HG03159 (cell line): ENCODE measurements at regions not wholly inside any gene's neighbourhood (a gene's known extent, or its start where the extent isn't known, plus 50 kb on each side); places are given as distances from the start of the nearest gene placed in this dataset.

Experiments used
- ATAC-seq: cut with Tn5 transposase; IDR thresholded peaks from one replicate; pipeline ENCODE4 v1.9.1; 2021; ENCODE audit warnings: mild to moderate bottlenecking, moderate library complexity; ENCODE audit not compliant: unreplicated experiment

DNA sequence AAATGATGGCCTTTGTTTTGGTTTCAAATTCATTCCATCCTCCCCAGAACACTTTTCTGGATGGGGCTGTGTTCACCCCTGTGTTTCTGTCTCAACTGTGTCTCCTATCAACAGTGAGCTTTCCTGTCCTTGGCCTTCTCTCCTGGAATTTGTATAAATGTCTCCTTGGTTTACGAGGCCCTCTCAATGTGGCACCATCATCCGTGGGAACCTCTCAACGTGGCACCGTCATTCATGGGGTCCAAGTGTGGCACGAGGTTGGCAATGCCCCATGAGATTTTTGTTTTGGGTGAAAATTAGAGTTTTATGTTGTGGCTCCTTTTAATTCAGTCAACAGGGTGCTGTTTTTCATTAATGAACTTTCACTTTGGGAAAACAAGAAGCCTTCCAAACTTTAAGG lies 280.7 kb upstream of the SALL3 start:
- no peak for ATAC-seq

GRCh38 chr18:78699499-78699898 lies 280.1 kb upstream of the SALL3 start:
- no peak for ATAC-seq

GRCh38 chr18:78701771-78702396 lies 277.7 kb upstream of the SALL3 start:
- no peak for ATAC-seq

DNA sequence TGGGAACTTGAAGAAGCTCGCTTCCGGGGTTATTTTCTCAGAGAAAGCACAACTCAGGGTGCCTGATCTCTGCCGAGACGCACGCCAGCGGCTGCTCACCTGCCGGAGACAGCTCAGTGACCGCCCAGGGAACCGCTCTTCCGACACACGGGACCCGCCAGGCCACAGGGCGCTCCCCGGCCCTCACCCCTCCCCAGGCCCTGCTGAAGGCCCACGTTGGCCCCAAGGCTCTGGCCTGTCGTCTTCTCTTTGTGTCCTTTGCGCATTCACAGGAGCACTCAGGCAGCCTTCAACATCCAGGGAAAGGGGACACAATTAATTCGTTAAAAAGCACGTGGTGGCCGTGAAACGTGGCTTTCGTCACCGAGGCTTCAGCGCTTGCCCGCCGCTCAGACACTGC lies 276.3 kb upstream of the SALL3 start:
- no peak for ATAC-seq

DNA sequence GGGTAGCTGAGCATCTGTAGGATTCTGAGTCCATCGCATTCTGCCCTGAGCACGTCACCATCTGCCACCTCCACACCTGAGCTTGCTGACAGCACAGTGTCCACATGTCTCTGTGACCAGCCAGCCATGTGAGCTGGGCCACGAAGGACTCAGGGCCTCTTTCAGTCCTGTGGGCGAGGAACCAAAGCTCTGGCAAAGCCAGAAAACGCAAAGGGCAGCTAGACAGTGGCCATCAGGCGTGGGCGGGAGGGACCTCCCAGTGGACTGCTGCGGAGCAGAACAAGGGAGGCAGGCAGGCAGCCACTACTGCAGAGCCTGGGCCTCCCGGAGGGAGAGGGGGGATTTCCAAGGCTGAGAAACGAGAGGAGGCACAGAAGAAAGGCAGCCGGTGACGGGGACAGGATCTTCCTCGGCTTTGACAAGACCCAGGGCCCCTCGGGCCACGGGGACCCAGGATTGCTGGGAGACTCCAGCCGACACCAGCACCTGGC lies 274.6 kb upstream of the SALL3 start:
- no peak for ATAC-seq

- no peak for ATAC-seq
Observed at GRCh38 chr18:78709261-78709809, 270.3 kb upstream of the SALL3 start.

DNA sequence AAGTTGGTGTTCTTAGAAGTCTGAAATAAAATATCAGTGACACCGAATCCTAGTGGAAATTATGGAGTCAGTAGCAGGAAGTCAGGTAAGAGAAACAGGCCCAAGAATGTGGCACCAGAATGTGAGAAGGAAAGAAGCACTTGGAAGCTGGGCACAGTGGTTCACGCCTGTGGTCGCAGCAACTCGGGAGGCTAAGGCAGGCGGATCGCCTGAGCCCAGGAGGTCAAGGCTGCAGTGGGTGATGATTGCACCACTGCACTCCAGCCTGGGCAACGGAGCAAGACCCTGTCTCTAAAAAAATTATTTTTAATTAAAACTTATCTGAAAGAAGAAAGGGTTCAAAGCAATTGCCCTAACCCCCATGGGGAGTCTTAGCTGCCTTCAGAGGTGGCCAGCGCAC lies 268.3 kb upstream of the SALL3 start:
- no peak for ATAC-seq

GRCh38 chr18:78711971-78712370 lies 267.6 kb upstream of the SALL3 start:
- ATAC-seq: no peak

DNA sequence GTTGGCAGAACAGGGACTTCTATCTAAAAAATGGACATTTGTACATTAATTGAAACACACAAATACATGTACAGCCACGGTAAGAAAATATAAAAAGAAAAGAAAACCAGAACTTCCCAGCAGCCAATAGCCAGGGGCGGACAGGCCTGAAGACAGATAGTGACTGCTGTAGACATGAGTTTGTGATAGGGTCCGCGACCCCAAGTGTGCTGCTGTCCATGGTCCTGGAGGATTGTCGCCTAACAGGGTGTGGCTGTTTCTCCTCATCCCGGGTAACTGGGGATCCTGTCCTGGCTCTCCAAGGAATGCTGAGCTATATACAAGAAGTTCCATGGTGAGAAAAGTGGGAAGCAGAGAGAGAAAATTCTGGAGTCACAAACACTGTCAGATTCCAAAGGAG lies 266.5 kb upstream of the SALL3 start:
- no peak for ATAC-seq

DNA sequence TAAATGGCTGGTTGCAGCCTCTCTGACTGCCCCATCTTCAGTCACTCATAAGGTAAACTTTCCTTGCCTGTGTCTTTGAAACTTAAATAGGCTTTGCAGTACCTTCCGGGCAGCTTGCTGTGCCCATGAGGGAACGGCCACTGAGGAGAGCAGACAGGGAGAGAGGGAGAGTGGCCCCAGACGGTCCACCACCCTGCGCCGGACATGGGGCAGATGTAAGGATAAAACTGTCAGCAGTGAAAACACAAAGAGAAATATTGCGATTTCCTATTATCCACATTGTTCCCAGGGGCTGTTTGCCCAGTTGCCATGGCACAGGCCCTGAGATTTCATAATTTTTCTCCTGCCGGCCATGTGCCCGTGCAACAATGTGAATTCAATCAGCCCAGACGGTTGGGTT lies 265.9 kb upstream of the SALL3 start:
- ATAC-seq: no peak

DNA sequence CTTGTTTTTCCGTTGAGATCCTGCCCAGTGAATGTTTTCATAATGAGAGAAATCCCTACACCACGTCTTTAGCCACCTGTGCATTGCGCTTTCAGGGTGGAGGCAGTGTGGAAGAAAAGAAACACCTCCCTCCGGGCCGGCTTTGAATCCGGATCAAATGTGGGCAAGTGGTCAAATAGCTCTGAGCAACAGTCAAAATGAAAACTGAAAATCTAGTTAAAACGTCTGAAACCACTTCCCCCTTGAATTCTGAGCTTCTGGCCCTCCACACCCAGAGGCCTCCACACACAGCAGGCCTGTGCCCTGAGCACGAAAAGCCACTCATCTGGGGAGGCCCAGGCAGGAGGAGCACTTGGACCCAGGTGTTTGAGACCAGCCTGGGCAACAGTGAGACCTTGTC lies 263.6 kb upstream of the SALL3 start:
- ATAC-seq: no peak

GRCh38 chr18:78716581-78716980 lies 263.0 kb upstream of the SALL3 start:
- ATAC-seq: no peak

DNA sequence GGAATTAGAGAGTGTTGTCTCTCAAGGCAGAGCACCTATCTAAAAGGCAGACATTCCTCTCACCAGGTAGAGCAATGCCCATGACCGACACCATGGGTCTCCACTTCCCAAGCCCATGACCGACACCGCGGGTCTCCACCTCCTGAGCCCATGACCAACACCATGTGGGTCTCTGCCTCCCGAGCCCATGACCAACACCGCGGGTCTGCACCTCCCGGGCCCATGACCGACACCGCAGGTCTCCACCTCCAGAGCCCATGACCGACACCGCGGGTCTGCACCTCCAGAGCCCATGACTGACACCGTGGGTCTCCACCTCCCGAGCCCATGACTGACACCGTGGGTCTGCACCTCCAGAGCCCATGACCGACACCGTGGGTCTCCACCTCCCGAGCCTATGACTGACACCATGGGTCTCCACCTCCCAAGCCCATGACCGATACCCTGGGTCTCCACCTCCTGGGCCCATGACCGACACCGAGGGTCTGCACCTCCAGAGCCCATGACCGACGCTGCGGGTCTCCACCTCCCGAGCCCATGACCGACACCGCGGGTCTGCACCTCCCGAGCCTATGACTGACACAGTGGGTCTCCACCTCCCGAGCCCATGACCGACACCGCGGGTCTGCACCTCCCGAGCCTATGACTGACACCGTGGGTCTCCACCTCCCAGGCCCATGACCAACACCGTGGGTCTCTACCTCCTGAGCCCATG lies 262.4 kb upstream of the SALL3 start:
- ATAC-seq: no peak

GRCh38 chr18:78717766-78718150 lies 261.9 kb upstream of the SALL3 start:
- no peak for ATAC-seq

DNA sequence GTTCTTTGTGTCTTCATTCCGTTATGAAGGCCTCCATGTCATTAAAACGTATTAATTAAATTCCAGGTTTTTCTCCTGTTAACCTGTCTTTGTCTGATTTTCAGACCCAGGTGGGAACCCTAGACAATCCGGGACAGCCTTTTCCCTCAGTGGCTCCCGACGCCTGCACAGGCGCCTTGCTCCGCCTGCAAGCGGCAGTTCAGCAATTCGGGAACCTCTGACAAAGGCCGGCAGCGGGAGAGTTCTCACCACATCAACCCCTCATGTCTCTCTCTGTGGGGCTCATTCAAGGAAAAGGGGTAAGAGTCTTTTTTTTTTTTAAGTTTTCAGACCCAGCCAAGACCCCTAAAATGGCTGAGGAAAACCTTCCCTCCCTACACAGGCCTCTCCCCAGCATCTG lies 259.8 kb upstream of the SALL3 start:
- ATAC-seq: no peak

- no peak for ATAC-seq
Observed at GRCh38 chr18:78720456-78721237, 259.0 kb upstream of the SALL3 start.

DNA sequence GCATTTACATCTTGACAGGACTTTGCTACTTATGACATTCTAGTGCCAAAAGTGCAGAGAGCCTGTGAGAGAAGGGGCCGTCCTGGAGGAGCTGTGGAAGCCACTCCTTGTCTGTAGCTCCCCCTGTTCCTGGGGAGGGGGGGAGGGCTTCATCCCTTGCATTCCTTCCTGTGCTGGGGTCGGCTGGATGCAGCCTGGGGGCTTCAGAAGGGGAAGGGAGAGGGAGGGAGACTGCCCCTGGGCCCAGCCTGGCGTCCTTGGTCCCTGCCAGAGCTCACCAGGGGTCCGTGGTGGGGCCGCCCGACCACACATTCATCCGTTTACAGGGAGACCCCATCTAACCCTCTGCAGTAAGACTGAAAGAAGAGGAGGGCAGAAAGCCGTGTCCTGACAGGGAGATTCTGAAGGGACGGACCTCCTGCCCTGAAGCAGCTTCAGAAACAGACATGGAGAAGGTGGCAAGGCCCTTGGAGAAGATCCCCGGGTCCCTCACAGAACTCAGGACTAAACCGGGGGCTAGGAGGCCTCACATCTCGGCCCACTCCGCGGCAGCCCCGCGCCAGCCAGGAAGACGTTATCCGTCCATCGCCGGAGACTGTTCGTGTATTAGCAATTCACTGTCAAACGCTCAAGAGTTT lies 258.3 kb upstream of the SALL3 start:
- no peak for ATAC-seq

DNA sequence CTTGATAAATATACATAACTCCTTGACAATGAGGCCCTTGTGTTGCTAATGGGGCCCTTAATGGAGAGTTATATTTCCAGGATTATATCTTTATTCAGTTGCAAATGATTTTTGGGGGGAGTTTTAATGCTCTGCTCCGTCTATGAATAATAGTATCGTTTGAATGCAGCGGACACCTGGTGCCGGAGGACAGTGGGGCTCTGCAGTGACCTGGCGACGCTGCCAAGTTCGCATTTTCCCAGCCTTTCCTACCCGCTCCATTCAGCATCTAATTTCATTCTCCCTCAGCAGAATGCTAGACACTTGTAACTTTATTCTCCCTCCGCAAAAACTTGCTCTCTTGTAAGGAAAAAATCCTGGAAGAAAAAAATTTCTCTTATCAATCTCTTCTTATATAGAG lies 257.6 kb upstream of the SALL3 start:
- no peak for ATAC-seq

DNA sequence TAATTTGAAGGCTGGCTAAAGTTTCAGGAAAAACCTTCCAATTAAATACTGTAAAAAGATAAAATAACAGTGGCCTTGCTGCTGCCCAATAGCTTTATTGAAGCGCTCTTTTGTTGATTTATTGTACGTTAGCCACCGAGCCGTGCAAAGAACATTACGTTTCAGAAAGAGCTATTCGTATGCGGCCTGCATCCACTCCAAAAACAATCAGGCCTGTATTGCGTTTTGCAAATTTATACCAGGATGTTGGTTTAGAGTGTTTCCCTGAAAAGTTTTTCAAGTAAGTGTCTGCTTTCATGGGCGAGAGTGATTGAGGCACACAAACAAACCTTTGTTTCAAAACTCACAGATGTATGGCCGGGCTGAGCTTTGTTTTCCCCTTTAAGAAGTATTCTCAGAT lies 257.2 kb upstream of the SALL3 start:
- ATAC-seq: no peak

GRCh38 chr18:78722929-78723710 lies 256.5 kb upstream of the SALL3 start:
- ATAC-seq: no peak
